K562 (cell line): ENCODE measurements at regions not wholly inside any gene's neighbourhood (a gene's known extent, or its start where the extent isn't known, plus 50 kb on each side); places are given as distances from the start of the nearest gene placed in this dataset.

ENCODE experiments used
- ATAC-seq: fragments of 200-7000 bp; cut with Tn5 transposase; 3 replicates; pipeline ENCODE4 v1.9.1; 2020; ENCODE audit warnings: moderate library complexity
- BruUV-seq: library from RNA; stranded (reverse); fragments of 400-500 nt; replicated peaks from 2 replicates; lab custom pipeline; 2021; lab: Mats Ljungman, UMichigan
- CTCF ChIA-PET: fragments of 300-600 bp; formaldehyde crosslinking; extraction: SDS; loops from one replicate; lab custom pipeline; 2021; ENCODE audit warnings: low intra/inter-chr PET ratio; lab: Yijun Ruan, JAX
- POLR2A ChIA-PET: fragments of 300-600, 350-650 bp; sonication (Branson Sonifier 250); formaldehyde crosslinking; extraction: SDS; loops from one replicate; lab custom pipeline; 2021; ENCODE audit warnings: antibody characterized with exemption, inconsistent platforms; lab: Yijun Ruan, JAX
- DNase-seq, 4 experiments: peaks; one replicate each; pipeline versions ENCODE4 v3.0.0 to v3.0.0-alpha.2; 2011 to 2018; ENCODE audit warnings: low spot score in 3 of 4, mixed read lengths in 3 of 4; ENCODE audit errors: extremely low read depth in 1 of 4
- FAIRE-seq: peaks from 2 replicates; lab custom pipeline; 2011; peaks lifted over from hg19 to GRCh38; lab: Jason Lieb, UNC
- H2AFZ ChIP-seq: 2 replicates; pipeline ENCODE4 v1.6.0; 2011; ENCODE audit warnings: low read depth, low read length, control low read depth, inconsistent platforms
- H3K27ac ChIP-seq: fragments of 200-600 bp; 3 replicates; pipeline ENCODE4 v1.8.0; 2011; ENCODE audit warnings: low read depth, mild to moderate bottlenecking, control low read depth, inconsistent platforms, low read length, moderate library complexity, mixed read lengths; ENCODE audit errors: extremely low read depth
- H3K27me3 ChIP-seq, 2 experiments: fragments of 300-600 bp in 1 of 2; 2 replicates in 1 of 2; 3 replicates in 1 of 2; pipeline versions ENCODE4 v1.6.0 to v1.8.0; 2011; ENCODE audit warnings: inconsistent platforms in 2 of 2, low read length in 2 of 2, mild to moderate bottlenecking in 1 of 2, mixed read lengths in 1 of 2, moderate library complexity in 1 of 2; ENCODE audit not compliant: control insufficient read depth in 2 of 2, insufficient read depth in 2 of 2
- H3K36me3 ChIP-seq: fragments of 300-600 bp; 3 replicates; pipeline ENCODE4 v1.8.0; 2011; ENCODE audit warnings: mild to moderate bottlenecking, low read length, inconsistent platforms; ENCODE audit not compliant: control insufficient read depth, insufficient read depth
- H3K4me1 ChIP-seq, 2 experiments: fragments of 200-600 bp in 1 of 2; replicated peaks in 1 of 2; 2 replicates in 1 of 2; 3 replicates in 1 of 2; pipeline versions ENCODE4 v1.5.1 to v1.8.0; 2011; ENCODE audit warnings: inconsistent platforms in 2 of 2, low read length in 2 of 2, mild to moderate bottlenecking in 1 of 2, mixed read lengths in 1 of 2, moderate library complexity in 1 of 2; ENCODE audit not compliant: control insufficient read depth in 2 of 2, insufficient read depth in 2 of 2
- H3K4me2 ChIP-seq: 2 replicates; pipeline ENCODE4 v1.6.1; 2011; ENCODE audit warnings: low read length, control low read depth, inconsistent platforms, mixed read lengths; ENCODE audit not compliant: insufficient read depth
- H3K4me3 ChIP-seq: fragments of 200-600 bp; sonication (generic), shearing (Covaris generic); 2 replicates; pipeline ENCODE4 v1.5.1; 2016; ENCODE audit warnings: control low read depth, inconsistent platforms
- H3K79me2 ChIP-seq: fragments of 200-600 bp; 3 replicates; pipeline ENCODE4 v1.8.0; 2011; ENCODE audit warnings: low read length, inconsistent platforms; ENCODE audit not compliant: control insufficient read depth, insufficient read depth
- H3K9ac ChIP-seq, 2 experiments: 2 replicates each; pipeline versions ENCODE4 v1.6.0 to v1.6.1; 2011; ENCODE audit warnings: low read depth in 2 of 2, low read length in 2 of 2, control low read depth in 1 of 2, inconsistent platforms in 1 of 2, mild to moderate bottlenecking in 1 of 2, mixed read lengths in 1 of 2; ENCODE audit not compliant: insufficient read depth in 1 of 2
- H3K9me1 ChIP-seq: one replicate; pipeline ENCODE4 v1.6.0; 2011; ENCODE audit warnings: inconsistent platforms, mild to moderate bottlenecking, low read length, moderate library complexity; ENCODE audit not compliant: control insufficient read depth, insufficient read depth
- H3K9me3 ChIP-seq: replicated peaks from 2 replicates; pipeline ENCODE4 v1.5.1; 2011; ENCODE audit warnings: low read depth, low read length, inconsistent platforms; ENCODE audit not compliant: control insufficient read depth, insufficient read depth
- H4K20me1 ChIP-seq: replicated peaks from 2 replicates; pipeline ENCODE4 v1.6.1; 2011; ENCODE audit warnings: low read length, inconsistent platforms, mixed read lengths; ENCODE audit not compliant: control insufficient read depth, insufficient read depth
- GATAD2B ChIP-seq: fragments of 450-650 bp; IDR thresholded peaks from 2 replicates; pipeline ENCODE4 v1.6.1; 2017; ENCODE audit warnings: mild to moderate bottlenecking, borderline replicate concordance
- HMG20B ChIP-seq: fragments of 250-450 bp; sonication (Bioruptor Pico); IDR thresholded peaks from 2 replicates; pipeline ENCODE4 v1.5.0; 2021; ENCODE audit warnings: mild to moderate bottlenecking
- MYBL2 ChIP-seq, 2 experiments: fragments of 450-650 bp in 1 of 2; sonication (generic) in 1 of 2; formaldehyde crosslinking in 1 of 2; IDR thresholded peaks; 2 replicates each; pipeline versions ENCODE4 v1.6.1 to v1.8.1; 2017 to 2022; ENCODE audit warnings: borderline replicate concordance in 1 of 2, inconsistent platforms in 1 of 2, low read depth in 1 of 2, mild to moderate bottlenecking in 1 of 2, missing genetic modification reagents in 1 of 2, moderate library complexity in 1 of 2
- NFE2L1 ChIP-seq: fragments of 450-650 bp; IDR thresholded peaks from 2 replicates; pipeline ENCODE4 v1.6.1; 2016; ENCODE audit warnings: missing genetic modification characterization, low read depth, mild to moderate bottlenecking, missing compliant biosample characterization, moderate library complexity, borderline replicate concordance
- POLR2AphosphoS2 ChIP-seq: IDR thresholded peaks from 2 replicates; pipeline ENCODE4 v1.6.1; 2012; ENCODE audit warnings: low read length, improper control_type of control experiment
- TEAD2 ChIP-seq: fragments of 450-650 bp; IDR thresholded peaks from 2 replicates; pipeline ENCODE4 v1.6.1; 2016; ENCODE audit warnings: missing genetic modification characterization, control low read depth, missing compliant biosample characterization
- ZC3H4 ChIP-seq: sonication (generic); formaldehyde crosslinking; IDR thresholded peaks from 2 replicates; pipeline ENCODE4 v1.9.0; 2021; ENCODE audit warnings: missing genetic modification reagents, borderline replicate concordance
- ZNF124 ChIP-seq: sonication (generic); formaldehyde crosslinking; IDR thresholded peaks from 2 replicates; pipeline ENCODE4 v1.8.1; 2022; ENCODE audit warnings: missing genetic modification reagents
- ZNF224 ChIP-seq: sonication (generic); formaldehyde crosslinking; IDR thresholded peaks from 2 replicates; pipeline ENCODE4 v1.8.0; 2022; ENCODE audit warnings: mild to moderate bottlenecking, missing genetic modification reagents
- ZNF41 ChIP-seq: fragments of 250-450 bp; sonication (Bioruptor Pico); conservative IDR thresholded peaks from 2 replicates; pipeline ENCODE4 v1.4.0; 2020; ENCODE audit warnings: mild to moderate bottlenecking
- ZSCAN29 ChIP-seq: fragments of 450-650 bp; IDR thresholded peaks from 2 replicates; pipeline ENCODE4 v1.6.1; 2017
- WGBS: fragments of 100-300 bp; shearing (Covaris generic); methylation state at CpG from one replicate; pipeline ENCODE4 v1.1.6; 2016; ENCODE audit warnings: low coverage, mixed read lengths; ENCODE audit not compliant: insufficient coverage; ENCODE audit errors: missing lambda C conversion rate; 5-methylcytosine and 5-hydroxymethylcytosine counted together
- in situ Hi-C: fragments of 300-500 bp; cut with MboI; formaldehyde crosslinking; loops from 4 replicates; pipeline ENCODE4 v1.15.0; 2018; ENCODE audit warnings: inconsistent platforms, mixed read lengths
- intact Hi-C: fragments of 100-400 bp; cut with micrococcal nuclease; formaldehyde crosslinking; loops from 2 replicates; pipeline ENCODE4 v1.14.2; 2022
- TF ChIP-seq, protein P1 (sequence below): fragments of 250-450 bp; sonication (Bioruptor Pico); IDR thresholded peaks from 2 replicates; pipeline ENCODE4 v1.4.0; 2020; ENCODE audit warnings: mild to moderate bottlenecking, moderate library complexity
- TF ChIP-seq, protein P2 (sequence below): fragments of 250-450 bp; sonication (Bioruptor Pico); IDR thresholded peaks from 2 replicates; pipeline ENCODE4 v1.8.0; 2021; ENCODE audit warnings: moderate library complexity, mild to moderate bottlenecking, inconsistent platforms
- TF ChIP-seq, protein P3 (sequence below): sonication (generic); formaldehyde crosslinking; IDR thresholded peaks from 2 replicates; pipeline ENCODE4 v1.8.1; 2023; ENCODE audit warnings: mild to moderate bottlenecking, missing genetic modification reagents, moderate library complexity
- TF ChIP-seq, protein P4 (sequence below): fragments of 250-450 bp; sonication (Bioruptor Pico); IDR thresholded peaks from 2 replicates; pipeline ENCODE4 v1.5.0; 2021; ENCODE audit warnings: mild to moderate bottlenecking, borderline replicate concordance

DNA sequence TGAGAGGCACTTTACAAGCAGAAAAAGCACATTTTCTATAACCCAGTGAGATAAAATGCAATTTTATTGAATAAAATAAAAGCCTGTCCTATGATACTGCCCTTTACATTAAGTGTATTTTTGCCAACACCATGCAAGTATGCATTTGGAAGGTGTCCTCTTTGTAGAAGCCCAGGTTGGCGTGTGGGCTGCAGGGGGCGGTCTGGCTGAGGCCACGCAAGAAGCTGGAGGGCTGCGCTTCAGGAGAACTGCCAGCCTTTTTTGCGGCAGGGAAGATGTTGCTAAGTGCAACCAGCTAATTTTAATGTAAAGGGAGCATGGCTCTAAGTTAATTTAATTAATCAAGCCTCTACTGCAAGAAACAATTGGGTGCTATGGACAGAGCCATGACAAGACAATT, 562.8 kb upstream of the SALL3 start:
- peaks cover 0 to 6% of the 10 kb centered on the region in 2 experiments; a peak in 2 of 5 replicates for H3K27me3 ChIP-seq
- H3K4me2 ChIP-seq, result no peak overlapping the region
- no peaks in the 10 kb centered on the region for H3K36me3 ChIP-seq
- H3K9me3 ChIP-seq, result no peaks in the 10 kb centered on the region
- POLR2A ChIA-PET, result no interaction called here
- DNase-seq, result no peak
- H3K79me2 ChIP-seq, result no peaks in the 10 kb centered on the region
- H4K20me1 ChIP-seq, result no peaks in the 10 kb centered on the region
- WGBS, result 0% methylated on average over 3 of the region's 5 CpGs
- no TSS peak for BruUV-seq
- intact Hi-C loops, result no loop called here
- no peak for FAIRE-seq
- no peak for ATAC-seq
- CTCF ChIA-PET, result no interaction called here
- H3K9me1 ChIP-seq, result no peaks in the 10 kb centered on the region
- in situ Hi-C loops, result no loop called here
- no peak overlapping the region for H3K27ac ChIP-seq
- no peak overlapping the region for H3K4me3 ChIP-seq
- no peak overlapping the region for H2AFZ ChIP-seq
- H3K9ac ChIP-seq, result no peak overlapping the region
- H3K4me1 ChIP-seq, result no peaks in the 10 kb centered on the region
- TF ChIP-seq MYBL2 (IDR thresholded peaks at IDR 0.05; ENCODE audit: low read depth), result no peak
- TF ChIP-seq MYBL2 (CRISPR knock-in tag; IDR thresholded peaks at IDR 0.05; ENCODE audit: borderline replicate concordance), result no peak
- TF ChIP-seq ZSCAN29, result no peak
- no peak for TF ChIP-seq POLR2AphosphoS2
- TF ChIP-seq ZC3H4 (CRISPR knock-in tag), result no peak
- TF ChIP-seq ZNF224 (CRISPR knock-in tag), result no peak
- TF ChIP-seq, protein P1, sequence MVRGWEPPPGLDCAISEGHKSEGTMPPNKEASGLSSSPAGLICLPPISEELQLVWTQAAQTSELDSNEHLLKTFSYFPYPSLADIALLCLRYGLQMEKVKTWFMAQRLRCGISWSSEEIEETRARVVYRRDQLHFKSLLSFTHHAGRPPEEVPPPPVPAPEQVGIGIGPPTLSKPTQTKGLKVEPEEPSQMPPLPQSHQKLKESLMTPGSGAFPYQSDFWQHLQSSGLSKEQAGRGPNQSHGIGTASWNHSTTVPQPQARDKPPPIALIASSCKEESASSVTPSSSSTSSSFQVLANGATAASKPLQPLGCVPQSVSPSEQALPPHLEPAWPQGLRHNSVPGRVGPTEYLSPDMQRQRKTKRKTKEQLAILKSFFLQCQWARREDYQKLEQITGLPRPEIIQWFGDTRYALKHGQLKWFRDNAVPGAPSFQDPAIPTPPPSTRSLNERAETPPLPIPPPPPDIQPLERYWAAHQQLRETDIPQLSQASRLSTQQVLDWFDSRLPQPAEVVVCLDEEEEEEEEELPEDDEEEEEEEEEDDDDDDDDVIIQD (CRISPR knock-in tag), result no peak
- TF ChIP-seq HMG20B, result no peak
- TF ChIP-seq NFE2L1 (tag), result no peak
- no peak for TF ChIP-seq TEAD2 (tag)
- TF ChIP-seq ZNF41 (CRISPR knock-in tag), result no peak
- TF ChIP-seq, protein P2, sequence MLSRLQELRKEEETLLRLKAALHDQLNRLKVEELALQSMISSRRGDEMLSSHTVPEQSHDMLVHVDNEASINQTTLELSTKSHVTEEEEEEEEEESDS (CRISPR knock-in tag), result no peak
- no peak for TF ChIP-seq ZNF124 (CRISPR knock-in tag)
- TF ChIP-seq, protein P3, sequence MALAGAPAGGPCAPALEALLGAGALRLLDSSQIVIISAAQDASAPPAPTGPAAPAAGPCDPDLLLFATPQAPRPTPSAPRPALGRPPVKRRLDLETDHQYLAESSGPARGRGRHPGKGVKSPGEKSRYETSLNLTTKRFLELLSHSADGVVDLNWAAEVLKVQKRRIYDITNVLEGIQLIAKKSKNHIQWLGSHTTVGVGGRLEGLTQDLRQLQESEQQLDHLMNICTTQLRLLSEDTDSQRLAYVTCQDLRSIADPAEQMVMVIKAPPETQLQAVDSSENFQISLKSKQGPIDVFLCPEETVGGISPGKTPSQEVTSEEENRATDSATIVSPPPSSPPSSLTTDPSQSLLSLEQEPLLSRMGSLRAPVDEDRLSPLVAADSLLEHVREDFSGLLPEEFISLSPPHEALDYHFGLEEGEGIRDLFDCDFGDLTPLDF (CRISPR knock-in tag), result no peak
- TF ChIP-seq, protein P4, sequence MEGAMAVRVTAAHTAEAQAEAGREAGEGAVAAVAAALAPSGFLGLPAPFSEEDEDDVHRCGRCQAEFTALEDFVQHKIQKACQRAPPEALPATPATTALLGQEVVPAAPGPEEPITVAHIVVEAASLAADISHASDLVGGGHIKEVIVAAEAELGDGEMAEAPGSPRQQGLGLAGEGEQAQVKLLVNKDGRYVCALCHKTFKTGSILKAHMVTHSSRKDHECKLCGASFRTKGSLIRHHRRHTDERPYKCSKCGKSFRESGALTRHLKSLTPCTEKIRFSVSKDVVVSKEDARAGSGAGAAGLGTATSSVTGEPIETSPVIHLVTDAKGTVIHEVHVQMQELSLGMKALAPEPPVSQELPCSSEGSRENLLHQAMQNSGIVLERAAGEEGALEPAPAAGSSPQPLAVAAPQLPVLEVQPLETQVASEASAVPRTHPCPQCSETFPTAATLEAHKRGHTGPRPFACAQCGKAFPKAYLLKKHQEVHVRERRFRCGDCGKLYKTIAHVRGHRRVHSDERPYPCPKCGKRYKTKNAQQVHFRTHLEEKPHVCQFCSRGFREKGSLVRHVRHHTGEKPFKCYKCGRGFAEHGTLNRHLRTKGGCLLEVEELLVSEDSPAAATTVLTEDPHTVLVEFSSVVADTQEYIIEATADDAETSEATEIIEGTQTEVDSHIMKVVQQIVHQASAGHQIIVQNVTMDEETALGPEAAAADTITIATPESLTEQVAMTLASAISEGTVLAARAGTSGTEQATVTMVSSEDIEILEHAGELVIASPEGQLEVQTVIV (CRISPR knock-in tag), result no peak
- no peak for TF ChIP-seq GATAD2B
